ENCODE measurements at regions not wholly inside any gene's neighbourhood (a gene's known extent, or its start where the extent isn't known, plus 50 kb on each side); places are given as distances from the start of the nearest gene placed in this dataset.

DNA sequence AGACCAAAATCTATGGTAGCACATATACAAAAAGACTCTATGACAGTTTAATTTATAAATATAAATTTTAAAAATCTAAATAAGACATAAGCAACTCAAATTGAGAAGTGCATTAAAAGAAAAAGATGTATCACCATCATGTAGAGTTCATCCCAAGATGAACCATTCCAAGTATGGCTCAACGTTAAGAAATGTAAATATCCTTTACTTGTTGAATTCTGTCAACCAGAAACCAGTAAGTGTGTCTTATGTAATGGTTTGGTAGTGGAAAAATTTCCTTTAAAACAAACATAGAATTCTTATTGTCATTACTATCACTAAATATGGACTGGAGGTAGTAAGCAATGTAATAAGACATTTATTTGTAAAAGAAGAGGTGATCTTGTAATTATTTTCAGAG is 87.3 kb downstream of the YIPF5 start:
- no peak overlapping the region for H3K27ac ChIP-seq
- TF ChIP-seq, protein P1, sequence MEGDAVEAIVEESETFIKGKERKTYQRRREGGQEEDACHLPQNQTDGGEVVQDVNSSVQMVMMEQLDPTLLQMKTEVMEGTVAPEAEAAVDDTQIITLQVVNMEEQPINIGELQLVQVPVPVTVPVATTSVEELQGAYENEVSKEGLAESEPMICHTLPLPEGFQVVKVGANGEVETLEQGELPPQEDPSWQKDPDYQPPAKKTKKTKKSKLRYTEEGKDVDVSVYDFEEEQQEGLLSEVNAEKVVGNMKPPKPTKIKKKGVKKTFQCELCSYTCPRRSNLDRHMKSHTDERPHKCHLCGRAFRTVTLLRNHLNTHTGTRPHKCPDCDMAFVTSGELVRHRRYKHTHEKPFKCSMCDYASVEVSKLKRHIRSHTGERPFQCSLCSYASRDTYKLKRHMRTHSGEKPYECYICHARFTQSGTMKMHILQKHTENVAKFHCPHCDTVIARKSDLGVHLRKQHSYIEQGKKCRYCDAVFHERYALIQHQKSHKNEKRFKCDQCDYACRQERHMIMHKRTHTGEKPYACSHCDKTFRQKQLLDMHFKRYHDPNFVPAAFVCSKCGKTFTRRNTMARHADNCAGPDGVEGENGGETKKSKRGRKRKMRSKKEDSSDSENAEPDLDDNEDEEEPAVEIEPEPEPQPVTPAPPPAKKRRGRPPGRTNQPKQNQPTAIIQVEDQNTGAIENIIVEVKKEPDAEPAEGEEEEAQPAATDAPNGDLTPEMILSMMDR (IDR thresholded peaks at IDR 0.05), result no peak

DNA sequence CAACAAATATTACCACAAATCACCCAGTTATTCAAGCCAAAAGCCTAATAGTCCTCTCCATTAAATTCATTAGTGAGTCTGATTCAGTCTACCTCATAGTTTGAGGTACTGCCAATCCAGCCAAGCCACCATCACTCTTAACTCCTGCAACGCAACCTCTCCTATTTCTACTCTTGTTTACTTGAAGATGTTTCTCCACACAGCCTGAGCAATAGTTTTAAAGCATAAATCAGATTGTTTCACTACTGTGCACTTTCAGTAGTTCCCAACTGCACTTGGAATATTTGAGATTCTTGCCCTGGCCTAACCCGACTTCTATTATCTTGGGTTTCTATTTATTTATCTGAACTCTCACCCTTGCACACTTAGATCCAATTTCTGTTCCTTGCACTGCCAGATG is 85.5 kb downstream of the YIPF5 start:
- no peak overlapping the region for H3K27ac ChIP-seq
- no peak for TF ChIP-seq ZFX (IDR thresholded peaks at IDR 0.05; ENCODE audit: borderline replicate concordance)
- TF ChIP-seq, protein P1 (IDR thresholded peaks at IDR 0.05), result no peak

DNA sequence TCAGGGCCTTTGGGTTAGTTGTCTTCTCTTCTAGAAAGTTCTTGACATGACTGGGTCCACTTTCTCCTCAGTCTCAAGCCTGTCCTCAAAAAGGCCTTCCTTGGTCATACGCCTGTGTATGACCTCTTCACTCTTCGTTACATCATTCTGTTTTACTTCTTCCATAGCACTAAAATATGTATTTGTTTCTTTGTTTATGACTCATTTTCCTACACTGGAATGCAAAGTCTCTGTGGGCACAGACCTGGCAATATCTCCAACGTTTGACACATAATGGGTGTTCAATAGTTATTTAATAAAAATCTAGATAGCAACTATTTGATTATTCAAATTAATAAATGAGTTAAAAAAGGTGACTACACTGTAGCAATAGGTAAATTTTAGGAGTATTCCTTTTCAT is 85.1 kb downstream of the YIPF5 start:
- no peak for TF ChIP-seq ZFX (IDR thresholded peaks at IDR 0.05; ENCODE audit: borderline replicate concordance)
- TF ChIP-seq, protein P1 (IDR thresholded peaks at IDR 0.05), result no peak
- H3K27ac ChIP-seq, result no peak overlapping the region

DNA sequence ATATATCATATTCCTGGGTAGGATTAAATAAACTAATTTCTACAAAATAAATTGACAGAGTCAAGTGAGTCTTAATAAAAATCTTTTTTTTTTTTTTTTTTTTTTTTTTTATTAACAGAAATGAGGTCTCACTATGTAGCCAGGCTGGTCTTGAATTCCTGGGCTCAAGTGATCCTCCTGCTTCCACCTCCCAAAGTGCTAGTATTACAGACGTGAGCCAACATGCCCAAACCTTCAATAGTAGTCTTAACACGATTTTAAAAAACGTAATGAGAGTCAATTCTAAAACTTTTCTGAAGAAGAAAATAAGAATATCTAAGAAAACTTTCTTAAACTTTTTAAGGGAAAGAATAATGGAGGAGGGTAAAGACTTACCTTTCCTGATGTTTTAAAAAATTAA is 84.2 kb downstream of the YIPF5 start:
- TF ChIP-seq, protein P1 (IDR thresholded peaks at IDR 0.05), result no peak
- TF ChIP-seq ZFX (IDR thresholded peaks at IDR 0.05; ENCODE audit: borderline replicate concordance), result no peak
- H3K27ac ChIP-seq, result no peak overlapping the region

DNA sequence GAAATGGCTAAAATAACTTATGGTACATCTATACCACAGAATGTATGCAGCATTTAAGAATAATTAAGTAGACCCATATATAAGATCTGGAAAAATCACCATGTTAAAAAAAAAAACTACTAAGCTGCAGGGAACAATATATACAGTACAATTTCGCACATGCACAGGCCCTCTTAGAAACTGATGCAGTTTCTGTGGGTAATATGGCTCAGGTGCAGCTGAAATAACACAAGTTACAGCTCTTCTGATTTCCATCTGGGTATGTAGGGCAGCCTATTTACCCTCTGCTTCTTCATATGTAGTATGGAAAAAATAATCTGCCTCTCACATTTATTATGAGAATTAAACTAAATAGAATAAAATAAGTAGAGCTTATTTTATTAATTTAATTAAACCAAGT is 82.9 kb downstream of the YIPF5 start:
- H3K27ac ChIP-seq, result no peak overlapping the region
- TF ChIP-seq ZFX (IDR thresholded peaks at IDR 0.05; ENCODE audit: borderline replicate concordance), result no peak
- TF ChIP-seq, protein P1 (IDR thresholded peaks at IDR 0.05), result no peak

DNA sequence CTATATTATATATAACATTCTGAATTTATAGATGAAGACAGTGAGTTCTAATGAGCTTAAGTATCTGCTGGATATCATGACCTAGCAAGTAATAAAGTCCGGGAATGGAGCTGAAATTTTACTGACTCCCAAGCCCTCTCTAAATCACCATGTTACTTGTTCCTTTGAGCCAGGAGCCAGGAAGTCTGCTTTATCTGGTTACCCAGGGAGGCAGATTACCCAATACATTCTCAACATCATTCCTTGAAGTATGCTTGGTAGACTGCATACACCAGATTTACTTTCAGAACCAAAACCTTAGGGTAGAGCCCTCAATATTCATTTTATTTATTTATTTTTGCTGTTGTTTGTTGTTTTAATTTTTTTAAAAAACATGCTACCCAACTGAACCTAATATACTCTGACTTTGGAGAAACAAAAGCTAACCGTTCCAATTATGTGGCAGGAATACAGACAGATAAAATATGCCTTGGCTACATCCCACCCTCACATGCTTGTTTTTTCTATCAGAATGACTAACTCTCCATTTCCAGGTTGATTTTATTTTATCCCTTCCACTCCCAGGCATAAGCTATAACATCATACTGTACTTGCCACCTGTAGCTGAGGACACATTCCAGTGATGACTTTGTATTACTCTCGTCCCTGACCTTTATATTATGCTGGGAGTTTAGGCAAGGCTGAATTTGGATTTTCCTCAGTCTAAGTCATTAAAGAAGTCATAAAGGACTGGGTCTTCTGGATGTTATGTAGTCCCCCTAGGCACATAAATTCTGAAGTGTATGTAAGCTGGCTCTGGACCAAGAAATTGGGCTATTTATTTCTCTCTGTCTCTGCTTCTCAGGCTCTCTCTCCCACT is 82.0 kb downstream of the YIPF5 start:
- H3K27ac ChIP-seq, result no peak overlapping the region
- no peak for TF ChIP-seq ZFX (IDR thresholded peaks at IDR 0.05; ENCODE audit: borderline replicate concordance)
- TF ChIP-seq, protein P1 (IDR thresholded peaks at IDR 0.05), result no peak

DNA sequence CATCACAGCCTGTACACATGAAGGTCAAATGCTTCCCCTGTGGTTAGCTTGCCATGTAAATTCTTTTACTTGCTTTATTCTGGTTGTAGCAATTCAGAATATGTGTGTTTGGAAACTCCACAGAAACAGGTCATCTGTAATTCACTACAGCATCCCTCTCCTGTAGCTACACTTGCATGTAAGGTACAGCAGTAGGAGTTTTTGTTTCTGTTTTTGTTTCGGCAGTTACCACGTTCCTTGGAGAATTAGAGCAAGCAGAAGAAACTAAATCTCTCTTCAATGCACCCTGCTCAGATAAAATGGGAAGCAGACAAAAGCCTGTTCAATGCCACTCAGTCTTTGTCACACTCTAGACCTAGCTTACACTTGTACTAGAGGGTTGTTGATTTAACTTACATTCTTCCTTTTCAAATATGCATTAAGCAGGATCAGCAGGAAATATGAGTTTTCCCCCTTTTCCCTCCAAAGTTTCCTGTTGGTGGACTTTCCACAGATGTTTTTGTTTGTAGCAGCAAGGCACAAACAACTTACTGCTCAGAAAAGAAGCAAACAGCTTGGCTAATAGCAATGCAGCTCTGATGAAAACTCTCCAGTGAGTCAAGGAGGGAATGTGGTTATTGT is 80.9 kb downstream of the YIPF5 start:
- TF ChIP-seq, protein P1 (IDR thresholded peaks at IDR 0.05), result no peak
- TF ChIP-seq ZFX (IDR thresholded peaks at IDR 0.05; ENCODE audit: borderline replicate concordance), result no peak
- H3K27ac ChIP-seq, result no peak overlapping the region

Data from 22Rv1 (cell line).